OCI-LY7 (cell line): ENCODE measurements at regions not wholly inside any gene's neighbourhood (a gene's known extent, or its start where the extent isn't known, plus 50 kb on each side); places are given as distances from the start of the nearest gene placed in this dataset.

Experiments
- BruUV-seq: library from RNA; stranded (reverse); fragments of 400-500 nt; replicated peaks from 2 replicates; lab custom pipeline; 2021; lab: Mats Ljungman, UMichigan
- CTCF ChIA-PET: fragments of 300-600 bp; sonication (Branson Sonifier 250); formaldehyde crosslinking; loops from one replicate; lab custom pipeline; 2022; ENCODE audit warnings: antibody characterized with exemption; ENCODE audit not compliant: unreplicated experiment; lab: Charles Lee
- POLR2A ChIA-PET: fragments of 300-600 bp; sonication (Branson Sonifier 250); formaldehyde crosslinking; loops from one replicate; lab custom pipeline; 2022; ENCODE audit warnings: antibody characterized with exemption; lab: Charles Lee
- DNase-seq: peaks from one replicate; pipeline ENCODE4 v3.0.0-alpha.2; 2015; ENCODE audit warnings: low spot score
- H2AFZ ChIP-seq: fragments of 200-600 bp; sonication (generic), shearing (Covaris generic); 2 replicates; pipeline ENCODE4 v1.6.1; 2014; ENCODE audit warnings: mild to moderate bottlenecking, antibody characterized with exemption, low read length, moderate library complexity
- H3K27ac ChIP-seq: fragments of 200-600 bp; sonication (generic); 2 replicates; pipeline ENCODE4 v1.5.1; 2014; ENCODE audit warnings: mixed run types, low read depth, mild to moderate bottlenecking, moderate library complexity, low read length, inconsistent platforms; ENCODE audit not compliant: poor library complexity, severe bottlenecking
- H3K36me3 ChIP-seq: fragments of 200-600 bp; sonication (generic); 2 replicates; pipeline ENCODE4 v1.6.1; 2014; ENCODE audit warnings: mild to moderate bottlenecking, antibody characterized with exemption, low read length, moderate library complexity, mixed read lengths; ENCODE audit not compliant: insufficient read depth
- H3K4me1 ChIP-seq: fragments of 200-600 bp; sonication (generic); 2 replicates; pipeline ENCODE4 v1.5.1; 2014; ENCODE audit warnings: mild to moderate bottlenecking, low read length; ENCODE audit not compliant: insufficient read depth, poor library complexity, severe bottlenecking
- H3K4me2 ChIP-seq: fragments of 200-600 bp; sonication (generic); 2 replicates; pipeline ENCODE4 v1.6.1; 2014; ENCODE audit warnings: mild to moderate bottlenecking, low read length
- H3K4me3 ChIP-seq: fragments of 200-600 bp; sonication (generic); 2 replicates; pipeline ENCODE4 v1.5.1; 2014; ENCODE audit warnings: mild to moderate bottlenecking, low read depth, low read length; ENCODE audit not compliant: poor library complexity, severe bottlenecking
- H3K79me2 ChIP-seq: fragments of 200-600 bp; sonication (generic); 2 replicates; pipeline ENCODE4 v1.6.1; 2016; ENCODE audit warnings: low read depth, mild to moderate bottlenecking, low read length, moderate library complexity, mixed read lengths; ENCODE audit not compliant: insufficient read depth
- H3K9me2 ChIP-seq: fragments of 200-600 bp; sonication (generic); 2 replicates; pipeline ENCODE4 v1.6.1; 2016; ENCODE audit warnings: mild to moderate bottlenecking, low read length, mixed read lengths; ENCODE audit not compliant: insufficient read depth
- H3K9me3 ChIP-seq: fragments of 200-600 bp; sonication (generic); 2 replicates; pipeline ENCODE4 v1.6.1; 2014; ENCODE audit warnings: mild to moderate bottlenecking, mixed run types, low read length, mixed read lengths
- H4K20me1 ChIP-seq: fragments of 200-600 bp; sonication (generic); 2 replicates; pipeline ENCODE4 v1.6.1; 2014; ENCODE audit warnings: mild to moderate bottlenecking, antibody characterized with exemption, low read length, moderate library complexity, mixed read lengths; ENCODE audit not compliant: insufficient read depth
- EZH2phosphoT487 ChIP-seq: fragments of 200-600 bp; sonication (generic); IDR thresholded peaks from 2 replicates; pipeline ENCODE4 v1.6.1; 2018; ENCODE audit warnings: low read depth, borderline replicate concordance, mild to moderate bottlenecking, mixed run types, antibody characterized with exemption, low read length, moderate library complexity, mixed read lengths
- intact Hi-C: fragments of 100-400 bp; cut with micrococcal nuclease; formaldehyde crosslinking; loops from one replicate; pipeline ENCODE4 v1.10.0; 2022; ENCODE audit not compliant: unreplicated experiment
- TF ChIP-seq, protein P1 (sequence below): fragments of 200-600 bp; sonication (generic); conservative IDR thresholded peaks from 2 replicates; pipeline ENCODE4 v1.5.1; 2014; ENCODE audit warnings: mild to moderate bottlenecking, antibody characterized with exemption, low read length, moderate library complexity, mixed read lengths

DNA sequence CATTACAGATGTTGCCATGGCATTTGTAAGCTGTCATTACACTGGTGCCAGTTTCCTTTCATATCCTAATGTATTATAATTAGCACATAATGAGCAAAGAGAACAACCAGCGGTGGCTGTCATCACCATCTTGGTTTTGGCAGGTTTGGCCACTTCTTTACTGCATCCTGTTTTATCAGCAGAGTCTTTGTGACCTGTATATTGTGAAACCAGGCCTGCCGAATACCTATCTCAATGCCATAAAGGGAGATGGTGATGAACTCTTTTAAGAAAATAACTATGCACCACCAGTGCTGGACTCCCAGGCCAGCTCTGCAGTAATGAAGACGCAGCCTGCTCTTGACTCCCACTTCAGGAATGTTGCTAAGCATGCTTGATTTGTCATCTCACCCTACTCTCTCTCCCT lies 458.1 kb upstream of the NR2F2 start:
- H2AFZ ChIP-seq, result no peak overlapping the region
- H3K36me3 ChIP-seq, result no peaks in the 10 kb centered on the region
- DNase-seq, result no peak
- intact Hi-C loops, result no loop called here
- H3K4me1 ChIP-seq, result no peaks in the 10 kb centered on the region
- H3K9me2 ChIP-seq, result no peaks in the 10 kb centered on the region
- no TSS peak for BruUV-seq
- no peaks in the 10 kb centered on the region for H3K79me2 ChIP-seq
- no peaks in the 10 kb centered on the region for H4K20me1 ChIP-seq
- H3K27ac ChIP-seq, result no peak overlapping the region
- POLR2A ChIA-PET, result no interaction called here
- H3K9me3 ChIP-seq, result no peaks in the 10 kb centered on the region
- no peak overlapping the region for H3K4me3 ChIP-seq
- TF ChIP-seq, protein P1, sequence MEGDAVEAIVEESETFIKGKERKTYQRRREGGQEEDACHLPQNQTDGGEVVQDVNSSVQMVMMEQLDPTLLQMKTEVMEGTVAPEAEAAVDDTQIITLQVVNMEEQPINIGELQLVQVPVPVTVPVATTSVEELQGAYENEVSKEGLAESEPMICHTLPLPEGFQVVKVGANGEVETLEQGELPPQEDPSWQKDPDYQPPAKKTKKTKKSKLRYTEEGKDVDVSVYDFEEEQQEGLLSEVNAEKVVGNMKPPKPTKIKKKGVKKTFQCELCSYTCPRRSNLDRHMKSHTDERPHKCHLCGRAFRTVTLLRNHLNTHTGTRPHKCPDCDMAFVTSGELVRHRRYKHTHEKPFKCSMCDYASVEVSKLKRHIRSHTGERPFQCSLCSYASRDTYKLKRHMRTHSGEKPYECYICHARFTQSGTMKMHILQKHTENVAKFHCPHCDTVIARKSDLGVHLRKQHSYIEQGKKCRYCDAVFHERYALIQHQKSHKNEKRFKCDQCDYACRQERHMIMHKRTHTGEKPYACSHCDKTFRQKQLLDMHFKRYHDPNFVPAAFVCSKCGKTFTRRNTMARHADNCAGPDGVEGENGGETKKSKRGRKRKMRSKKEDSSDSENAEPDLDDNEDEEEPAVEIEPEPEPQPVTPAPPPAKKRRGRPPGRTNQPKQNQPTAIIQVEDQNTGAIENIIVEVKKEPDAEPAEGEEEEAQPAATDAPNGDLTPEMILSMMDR, result no peak
- TF ChIP-seq EZH2phosphoT487, result no peak
- CTCF ChIA-PET, result no interaction called here
- no peak overlapping the region for H3K4me2 ChIP-seq

DNA sequence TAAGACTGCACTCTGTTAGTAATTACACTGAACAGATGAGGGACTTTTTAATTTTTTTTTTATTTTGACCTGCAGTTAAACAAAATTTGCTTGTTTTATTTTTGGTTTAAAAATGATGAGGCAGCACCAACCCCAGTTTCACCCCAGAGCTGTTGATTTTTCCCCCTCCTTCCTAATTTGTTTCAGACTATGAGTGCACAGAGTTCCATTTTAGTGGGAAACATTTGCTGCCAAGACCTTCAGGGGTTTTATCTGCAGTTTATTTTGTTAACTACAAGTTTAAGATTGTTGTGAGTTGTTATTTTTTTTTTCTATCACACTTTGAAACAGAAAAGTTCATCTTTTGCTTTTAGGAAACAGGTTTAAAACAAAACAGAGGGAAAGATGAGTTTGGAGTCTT lies 455.9 kb upstream of the NR2F2 start:
- intact Hi-C loops, result no loop called here
- DNase-seq, result no peak
- BruUV-seq, result no TSS peak

GRCh38 chr15:95875121-95875643 lies 455.3 kb upstream of the NR2F2 start:
- Histone ChIP-seq H3K79me2 (no peaks in the 10 kb centered on the region), H3K4me1 (no peaks in the 10 kb centered on the region), H3K4me2 (no peak overlapping the region), H4K20me1 (no peaks in the 10 kb centered on the region), H3K9me3 (no peaks in the 10 kb centered on the region), H2AFZ (no peak overlapping the region), H3K4me3 (no peak overlapping the region), H3K9me2 (no peaks in the 10 kb centered on the region), H3K36me3 (no peaks in the 10 kb centered on the region), H3K27ac (no peak overlapping the region)
- ChIA-PET CTCF (no interaction called here), POLR2A (no interaction called here)
- no peak for DNase-seq
- no TSS peak for BruUV-seq
- TF ChIP-seq, protein P1, result no peak
- no peak for TF ChIP-seq EZH2phosphoT487
- intact Hi-C loops, result no loop called here

More for the DNA sequence above, 455.9 kb upstream of the NR2F2 start:
- Histone ChIP-seq H4K20me1 (no peaks in the 10 kb centered on the region), H2AFZ (no peak overlapping the region), H3K79me2 (no peaks in the 10 kb centered on the region), H3K9me3 (no peaks in the 10 kb centered on the region), H3K9me2 (no peaks in the 10 kb centered on the region), H3K4me3 (no peak overlapping the region), H3K36me3 (no peaks in the 10 kb centered on the region), H3K4me2 (no peak overlapping the region), H3K27ac (no peak overlapping the region), H3K4me1 (no peaks in the 10 kb centered on the region)
- CTCF ChIA-PET, result no interaction called here
- TF ChIP-seq, protein P1, result no peak
- TF ChIP-seq EZH2phosphoT487, result no peak
- POLR2A ChIA-PET, result no interaction called here
